ENCODE measurements at regions not wholly inside any gene's neighbourhood (a gene's known extent, or its start where the extent isn't known, plus 50 kb on each side); places are given as distances from the start of the nearest gene placed in this dataset.

GRCh38 chr18:55893948-55894347 lies 306.0 kb upstream of the TCF4 start:
- TF ChIP-seq CTCF (conservative IDR thresholded peaks at IDR 0.05 in 1 of 2, IDR thresholded peaks at IDR 0.05 in 1 of 2; ENCODE audit: low read depth in 1 of 2, low read length in 2 of 2): no peak
- no peak for TF ChIP-seq EZH2 (IDR thresholded peaks at IDR 0.05; ENCODE audit: low read length, missing control alignments)

All from fibroblast of lung (primary cell).